SK-N-SH (cell line): ENCODE measurements at regions not wholly inside any gene's neighbourhood (a gene's known extent, or its start where the extent isn't known, plus 50 kb on each side); places are given as distances from the start of the nearest gene placed in this dataset.

Experiments used
- CTCF ChIA-PET: fragments of 300-600, 350-600 bp; formaldehyde crosslinking; extraction: SDS; loops from one replicate; lab custom pipeline; 2021; lab: Yijun Ruan, JAX
- POLR2A ChIA-PET: fragments of 350-600 bp; sonication (Branson Sonifier 250); formaldehyde crosslinking; extraction: SDS; loops from one replicate; lab custom pipeline; 2020; ENCODE audit warnings: antibody characterized with exemption, inconsistent platforms; lab: Yijun Ruan, JAX
- DNase-seq: peaks from one replicate; pipeline ENCODE4 v3.0.0; 2012
- H2AFZ ChIP-seq: fragments of 200-600 bp; sonication (generic); 2 replicates; pipeline ENCODE4 v1.8.1; 2016; ENCODE audit warnings: antibody characterized with exemption, mild to moderate bottlenecking, low read depth
- H3F3A ChIP-seq: fragments of 200-600 bp; sonication (generic); replicated peaks from 2 replicates; pipeline ENCODE3; 2016; ENCODE audit warnings: antibody characterized with exemption, mild to moderate bottlenecking; ENCODE audit not compliant: insufficient read depth
- H3K27ac ChIP-seq, 2 experiments: fragments of 200-500 bp in 1 of 2; fragments of 200-600 bp in 1 of 2; sonication (Bioruptor generic) in 1 of 2; sonication (generic), shearing (Covaris generic) in 1 of 2; 2 replicates each; pipeline versions ENCODE4 v1.5.1 to v1.6.1; 2014 to 2016; ENCODE audit warnings: low read depth in 2 of 2, inconsistent platforms in 1 of 2, low read length in 1 of 2, mild to moderate bottlenecking in 1 of 2, mixed read lengths in 1 of 2
- H3K27me3 ChIP-seq: fragments of 200-600 bp; sonication (generic), shearing (Covaris generic); 2 replicates; pipeline ENCODE4 v1.6.1; 2016; ENCODE audit warnings: mixed run types; ENCODE audit not compliant: insufficient read depth
- H3K36me3 ChIP-seq, 2 experiments: fragments of 200-500 bp in 1 of 2; fragments of 200-600 bp in 1 of 2; sonication (Bioruptor generic) in 1 of 2; sonication (generic) in 1 of 2; replicated peaks in 1 of 2; 2 replicates each; pipeline versions ENCODE3 to v1.5.1; 2014 to 2016; ENCODE audit warnings: low read length in 1 of 2, mild to moderate bottlenecking in 1 of 2; ENCODE audit not compliant: insufficient read depth in 2 of 2, control insufficient read depth in 1 of 2
- H3K4me1 ChIP-seq, 2 experiments: fragments of 200-500 bp in 1 of 2; fragments of 200-600 bp in 1 of 2; sonication (Bioruptor generic) in 1 of 2; sonication (generic), shearing (Covaris generic) in 1 of 2; 2 replicates each; pipeline versions ENCODE4 v1.5.1 to v1.6.1; 2014 to 2016; ENCODE audit warnings: low read depth in 1 of 2, low read length in 1 of 2, mixed run types in 1 of 2; ENCODE audit not compliant: insufficient read depth in 2 of 2, control insufficient read depth in 1 of 2
- H3K4me2 ChIP-seq: fragments of 200-600 bp; sonication (generic), shearing (Covaris generic); 2 replicates; pipeline ENCODE4 v1.6.1; 2017; ENCODE audit warnings: mixed run types
- H3K4me3 ChIP-seq, 2 experiments: fragments of 200-500 bp in 1 of 2; fragments of 200-600 bp in 1 of 2; sonication (Bioruptor generic) in 1 of 2; sonication (generic), shearing (Covaris generic) in 1 of 2; 2 replicates each; pipeline versions ENCODE4 v1.5.1 to v1.8.1; 2014 to 2016; ENCODE audit warnings: low read depth in 2 of 2, inconsistent platforms in 1 of 2, low read length in 1 of 2, mild to moderate bottlenecking in 1 of 2, mixed read lengths in 1 of 2, moderate library complexity in 1 of 2
- H3K79me2 ChIP-seq: fragments of 200-600 bp; sonication (generic); 2 replicates; pipeline ENCODE4 v1.8.1; 2017; ENCODE audit warnings: mild to moderate bottlenecking; ENCODE audit not compliant: insufficient read depth
- H3K9ac ChIP-seq: fragments of 200-600 bp; sonication (generic); 2 replicates; pipeline ENCODE4 v1.6.1; 2017; ENCODE audit warnings: mixed run types
- H3K9me2 ChIP-seq: fragments of 200-600 bp; sonication (generic); 2 replicates; pipeline ENCODE4 v1.6.1; 2017; ENCODE audit warnings: mixed run types
- H3K9me3 ChIP-seq: fragments of 200-600 bp; sonication (generic); 2 replicates; pipeline ENCODE4 v1.6.1; 2017; ENCODE audit warnings: mixed run types, mild to moderate bottlenecking, moderate library complexity
- H4K20me1 ChIP-seq: fragments of 200-600 bp; sonication (generic); 2 replicates; pipeline ENCODE4 v1.6.1; 2017; ENCODE audit warnings: mild to moderate bottlenecking, mixed run types; ENCODE audit not compliant: insufficient read depth
- EP300 ChIP-seq, 2 experiments: IDR thresholded peaks; 2 replicates each; pipeline versions ENCODE4 v1.4.0 to v1.6.1; 2012; ENCODE audit warnings: borderline replicate concordance in 1 of 2, low read depth in 1 of 2, low read length in 1 of 2
- EZH2phosphoT487 ChIP-seq: fragments of 200-600 bp; sonication (generic); IDR thresholded peaks from 2 replicates; pipeline ENCODE4 v1.6.1; 2017; ENCODE audit warnings: low read depth, mixed run types, mild to moderate bottlenecking, antibody characterized with exemption, moderate library complexity, borderline replicate concordance
- FOXM1 ChIP-seq: IDR thresholded peaks from 2 replicates; pipeline ENCODE4 v1.4.0; 2012; ENCODE audit warnings: low read depth, mild to moderate bottlenecking
- MEF2A ChIP-seq: IDR thresholded peaks from 2 replicates; pipeline ENCODE4 v1.4.0; 2012; ENCODE audit warnings: low read depth, borderline replicate concordance
- MXI1 ChIP-seq: IDR thresholded peaks from 2 replicates; pipeline ENCODE4 v1.6.1; 2012; ENCODE audit warnings: mild to moderate bottlenecking, low read depth, low read length, improper control_type of control experiment
- NFIC ChIP-seq: IDR thresholded peaks from 2 replicates; pipeline ENCODE4 v1.4.0; 2012; ENCODE audit warnings: borderline replicate concordance
- PBX3 ChIP-seq: IDR thresholded peaks from 2 replicates; pipeline ENCODE4; 2012
- REST ChIP-seq: IDR thresholded peaks from 2 replicates; pipeline ENCODE4 v1.6.1; 2012; ENCODE audit warnings: mild to moderate bottlenecking, low read depth, low read length, moderate library complexity
- RFX5 ChIP-seq: IDR thresholded peaks from 2 replicates; pipeline ENCODE4 v1.6.1; 2012; ENCODE audit warnings: mild to moderate bottlenecking, improper control_type of control experiment, low read length
- TAF1 ChIP-seq: IDR thresholded peaks from 2 replicates; pipeline ENCODE4 v1.6.1; 2012; ENCODE audit warnings: low read depth, mild to moderate bottlenecking, low read length, moderate library complexity, borderline replicate concordance
- TCF12 ChIP-seq: IDR thresholded peaks from 2 replicates; pipeline ENCODE4 v1.4.0; 2012
- USF2 ChIP-seq: fragments of 150-350 bp; IDR thresholded peaks from 2 replicates; pipeline ENCODE4 v1.6.1; 2017; ENCODE audit warnings: antibody characterized with exemption, low read length, low read depth, borderline replicate concordance
- ZBTB33 ChIP-seq: IDR thresholded peaks from 2 replicates; pipeline ENCODE4 v1.4.0; 2012; ENCODE audit warnings: low read depth, borderline replicate concordance
- WGBS: methylation state at CpG from one replicate; pipeline ENCODE4 v1.1.6; 2017; ENCODE audit warnings: low lambda C conversion rate; 5-methylcytosine and 5-hydroxymethylcytosine counted together

- Histone ChIP-seq H3K79me2 (no peaks in the 10 kb centered on the region), H3K36me3 (no peaks in the 10 kb centered on the region), H3K9ac (no peak overlapping the region), H3K4me3 (no peak overlapping the region), H4K20me1 (no peaks in the 10 kb centered on the region), H2AFZ (no peak overlapping the region), H3K9me3 (no peaks in the 10 kb centered on the region; the same call in 1 of the 2 replicates), H3F3A (no peaks in the 10 kb centered on the region), H3K4me2 (no peak overlapping the region), H3K9me2 (no peaks in the 10 kb centered on the region), H3K27ac (peak overlapping the region in 1 of 2 experiments; percentile 30; a peak in 2 of 4 replicates), H3K27me3 (no peaks in the 10 kb centered on the region), H3K4me1 (peaks cover 0 to 2% of the 10 kb centered on the region in 2 experiments; a peak in 2 of 4 replicates)
- DNase-seq = no peak
- WGBS = 31% methylated on average over 1 of the region's 1 CpG
- ChIA-PET CTCF (no interaction called here), POLR2A (no interaction called here)
- TF ChIP-seq NFIC (no peak), USF2 (no peak), REST (no peak), FOXM1 (no peak), ZBTB33 (no peak), EP300 (IDR thresholded peaks at IDR 0.05; ENCODE audit: borderline replicate concordance in 1 of 2, low read depth in 1 of 2, low read length in 1 of 2) (no peak), TAF1 (no peak), TCF12 (no peak), MEF2A (no peak), RFX5 (no peak), MXI1 (no peak), EZH2phosphoT487 (no peak), PBX3 (no peak)
Measured at GRCh38 chr1:83500987-83501591, 497.8 kb downstream of the TTLL7 start.
